Stimulated activated CD4-positive, alpha-beta T cell treated with anti-CD3 and anti-CD28 coated beads, Interleukin-2, amount 100 ng/mL, for 24 hours (primary cell): ENCODE measurements at regions not wholly inside any gene's neighbourhood (a gene's known extent, or its start where the extent isn't known, plus 50 kb on each side); places are given as distances from the start of the nearest gene placed in this dataset.

Experiments
- DNase-seq, 2 donors: peaks; one replicate each; pipeline ENCODE4 v3.0.0-alpha.2; 2020

DNA sequence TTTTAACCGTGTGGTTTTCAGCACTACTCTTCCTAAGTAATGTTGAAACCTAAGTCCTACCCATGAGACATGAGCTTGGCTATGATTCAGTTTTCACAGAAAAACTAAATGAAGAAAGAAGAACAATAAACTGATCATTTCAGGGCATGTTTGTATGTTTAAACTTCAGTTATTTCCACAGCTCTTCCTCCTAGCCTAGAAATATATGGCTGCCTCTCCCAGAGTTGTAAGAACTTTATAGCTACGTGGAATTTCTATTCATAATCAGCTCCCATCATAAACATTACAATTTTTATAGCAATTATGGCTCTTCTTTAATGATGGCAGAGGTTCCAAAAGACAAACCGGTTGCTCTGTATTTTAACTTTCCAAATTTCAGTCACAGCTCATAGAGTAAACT is 314.7 kb upstream of the ADAMTSL1 start:
- DNase-seq = no peak

DNA sequence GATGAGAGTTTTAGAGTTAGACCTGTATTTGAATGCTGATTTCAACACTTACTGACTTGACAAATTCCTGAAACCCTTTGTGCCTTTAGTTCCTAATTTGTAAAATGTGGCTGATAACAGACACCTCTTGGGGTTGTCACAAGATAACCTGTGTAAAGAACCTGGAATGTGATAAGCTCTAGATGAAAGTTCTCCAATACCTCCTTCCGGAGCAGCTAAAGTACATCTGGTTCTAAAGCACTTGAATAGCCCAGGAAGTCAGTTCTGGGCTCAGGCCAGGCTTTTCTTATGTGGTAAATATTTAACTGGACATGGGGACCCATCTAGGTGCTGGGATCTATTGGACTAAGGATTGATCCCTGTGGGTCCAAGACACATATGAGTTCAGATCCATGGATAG is 310.8 kb upstream of the ADAMTSL1 start:
- DNase-seq = no peak

DNA sequence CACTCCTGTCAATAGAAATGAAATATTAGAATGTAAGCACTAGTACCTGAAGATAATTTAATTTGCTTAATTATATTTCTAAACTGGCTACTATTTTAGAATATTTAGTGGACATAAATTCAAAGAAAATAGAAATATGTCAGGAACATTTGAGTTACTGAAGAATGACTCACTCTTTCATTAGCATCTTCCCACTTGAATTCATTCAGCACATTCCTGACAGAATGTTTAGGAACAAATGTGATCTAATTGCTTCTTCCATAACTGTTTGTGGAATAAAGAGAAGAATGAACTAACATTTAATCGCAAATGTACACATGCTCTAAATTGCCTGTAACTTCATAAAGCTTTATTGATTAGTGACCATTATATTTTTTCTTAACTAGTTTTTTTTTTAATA is 306.2 kb upstream of the ADAMTSL1 start:
- DNase-seq = no peak

DNA sequence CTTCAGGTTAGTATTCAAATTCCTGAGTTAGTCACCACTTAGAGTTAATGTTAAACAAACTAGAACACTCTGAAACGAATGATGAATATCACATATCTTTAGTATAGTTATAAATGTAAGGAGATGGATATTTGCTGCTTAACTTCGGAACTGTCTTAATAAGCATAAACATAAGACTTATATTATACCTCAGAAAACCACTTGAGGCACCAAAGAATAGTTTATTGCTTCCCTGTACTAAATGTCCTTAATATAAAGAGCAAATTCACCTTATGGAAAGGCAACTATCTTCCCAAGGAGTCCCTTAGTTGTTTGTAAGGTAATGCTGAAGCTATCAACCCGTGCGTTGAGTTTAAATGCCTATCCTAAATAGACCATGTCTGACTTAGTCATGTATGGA is 300.0 kb upstream of the ADAMTSL1 start:
- DNase-seq = no peak

DNA sequence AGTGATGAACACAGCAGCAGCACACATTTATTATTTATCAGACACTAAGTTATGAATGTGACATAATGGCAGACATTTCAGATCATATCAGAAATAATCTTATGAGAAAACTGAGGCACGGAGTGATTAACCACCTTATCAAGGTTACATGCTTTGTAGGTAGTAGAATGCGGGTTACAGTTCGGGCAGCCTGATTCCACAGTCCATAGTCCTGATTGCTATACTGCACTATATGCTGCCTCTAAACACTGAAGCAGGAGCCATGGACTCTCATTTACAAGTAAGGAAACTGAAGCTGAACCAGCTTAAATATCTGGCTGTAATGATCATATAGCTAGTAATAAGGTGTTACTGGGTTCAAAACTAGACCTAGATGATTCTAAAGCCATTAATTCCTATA is 291.3 kb upstream of the ADAMTSL1 start:
- no peak for DNase-seq

DNA sequence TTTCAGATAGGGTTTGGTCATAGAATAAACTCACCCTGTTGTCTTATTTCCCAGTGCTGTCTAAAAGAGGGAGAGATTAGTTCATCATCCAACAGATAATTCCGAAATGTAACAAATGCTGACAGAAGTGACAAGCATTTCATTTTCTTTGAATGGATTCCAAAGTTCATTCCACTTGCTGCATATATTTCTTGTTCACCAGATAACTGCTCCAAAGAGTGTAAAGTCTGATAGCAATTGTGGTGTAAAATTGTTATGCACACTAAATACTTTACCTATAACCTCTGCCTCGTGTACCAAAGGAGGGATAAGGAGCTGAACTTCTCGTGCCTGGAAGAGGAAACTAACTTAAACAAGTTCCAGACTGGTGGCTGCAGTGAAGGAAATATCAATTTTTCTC is 290.0 kb upstream of the ADAMTSL1 start:
- no peak for DNase-seq

DNA sequence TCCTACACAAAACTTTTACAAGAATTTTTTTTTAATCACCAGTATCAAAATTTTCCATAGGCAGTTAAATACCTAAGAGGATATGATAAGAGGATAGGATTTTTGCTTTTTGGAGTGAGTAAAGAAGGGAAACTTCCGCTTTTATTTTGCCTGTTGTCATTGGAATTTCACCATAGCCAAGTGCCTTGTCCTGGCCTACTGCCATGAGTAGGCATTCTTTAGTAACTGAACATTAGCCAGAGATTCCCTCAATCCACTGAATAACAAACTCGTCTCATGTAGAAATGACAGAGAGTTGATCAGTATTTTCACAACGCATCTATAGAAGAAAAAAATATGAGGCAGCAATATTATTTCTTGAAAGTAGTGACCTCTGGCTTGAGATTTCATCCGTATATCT is 289.6 kb upstream of the ADAMTSL1 start:
- no peak for DNase-seq

DNA sequence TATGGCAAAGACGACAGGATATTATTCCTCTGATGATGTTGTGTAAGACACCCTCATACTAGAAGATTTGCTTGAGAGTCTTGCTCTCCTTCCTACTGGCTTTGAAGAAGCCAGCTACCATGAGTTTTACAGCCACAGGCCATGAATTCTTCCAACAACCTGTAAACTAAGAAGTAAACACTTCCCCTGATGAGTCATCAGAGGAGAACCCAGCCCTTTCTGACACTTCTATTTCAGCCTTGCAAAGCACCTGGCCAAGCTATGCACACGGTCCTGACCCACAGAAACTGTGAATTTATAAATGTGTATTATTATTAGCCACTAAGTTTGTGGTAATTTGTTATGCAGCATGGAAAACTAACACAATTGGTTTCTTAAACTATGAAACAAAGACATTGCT is 288.8 kb upstream of the ADAMTSL1 start:
- no peak for DNase-seq

DNA sequence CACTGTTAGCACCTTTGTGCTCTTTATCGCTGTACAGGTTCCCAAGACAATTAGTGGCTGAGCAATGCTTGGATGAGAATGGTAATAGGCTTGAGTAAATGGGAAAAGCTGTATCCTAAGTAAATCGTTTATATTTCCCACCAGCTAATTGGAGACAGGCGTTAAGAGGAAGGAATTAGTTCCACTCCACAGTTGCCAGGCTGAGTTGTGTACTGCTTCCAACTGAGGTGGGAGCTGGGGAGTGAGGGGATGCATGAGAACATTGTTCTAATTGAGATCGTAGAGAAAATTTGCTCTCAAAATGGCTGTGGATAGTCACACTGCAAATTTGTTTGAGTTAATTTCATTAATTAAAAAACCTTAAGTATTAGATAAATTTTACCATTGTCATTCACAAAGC is 285.0 kb upstream of the ADAMTSL1 start:
- DNase-seq = no peak

DNA sequence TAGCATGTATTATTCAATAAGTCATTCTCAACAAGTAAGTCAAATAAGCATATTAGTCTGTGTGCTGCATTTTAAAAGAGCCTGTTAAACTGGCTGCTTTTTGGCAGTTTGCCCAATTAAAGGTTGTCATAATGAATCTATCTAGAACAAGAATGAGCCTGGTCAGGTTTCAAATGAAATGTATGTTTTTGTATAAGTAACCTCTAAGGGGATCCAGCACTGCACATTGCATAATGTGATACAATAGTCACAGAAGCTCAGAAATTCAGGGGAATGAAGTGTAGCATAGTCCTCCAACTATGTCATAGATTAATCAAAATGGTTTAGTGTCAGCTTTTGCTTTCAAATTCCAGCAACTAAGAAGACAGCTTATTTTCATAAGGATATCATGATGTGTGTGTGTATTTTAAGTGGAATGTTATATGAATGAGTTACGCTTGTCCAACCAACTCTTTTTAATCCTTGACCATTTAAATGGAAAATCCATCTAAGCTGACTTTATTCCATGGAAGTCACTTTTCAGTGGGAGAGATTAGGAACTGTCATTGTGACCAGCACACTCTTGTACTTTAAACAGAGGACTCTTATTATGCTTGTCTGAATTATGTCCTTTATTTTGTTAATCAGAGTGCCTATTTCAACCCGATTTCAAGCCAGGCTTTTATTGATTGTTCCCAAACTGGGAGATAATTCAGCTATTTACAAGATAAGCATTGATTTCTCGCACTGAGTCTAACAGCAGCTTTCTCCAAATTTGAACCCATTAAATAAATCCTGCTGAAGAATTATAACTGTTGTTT is 283.9 kb upstream of the ADAMTSL1 start:
- DNase-seq = no peak

DNA sequence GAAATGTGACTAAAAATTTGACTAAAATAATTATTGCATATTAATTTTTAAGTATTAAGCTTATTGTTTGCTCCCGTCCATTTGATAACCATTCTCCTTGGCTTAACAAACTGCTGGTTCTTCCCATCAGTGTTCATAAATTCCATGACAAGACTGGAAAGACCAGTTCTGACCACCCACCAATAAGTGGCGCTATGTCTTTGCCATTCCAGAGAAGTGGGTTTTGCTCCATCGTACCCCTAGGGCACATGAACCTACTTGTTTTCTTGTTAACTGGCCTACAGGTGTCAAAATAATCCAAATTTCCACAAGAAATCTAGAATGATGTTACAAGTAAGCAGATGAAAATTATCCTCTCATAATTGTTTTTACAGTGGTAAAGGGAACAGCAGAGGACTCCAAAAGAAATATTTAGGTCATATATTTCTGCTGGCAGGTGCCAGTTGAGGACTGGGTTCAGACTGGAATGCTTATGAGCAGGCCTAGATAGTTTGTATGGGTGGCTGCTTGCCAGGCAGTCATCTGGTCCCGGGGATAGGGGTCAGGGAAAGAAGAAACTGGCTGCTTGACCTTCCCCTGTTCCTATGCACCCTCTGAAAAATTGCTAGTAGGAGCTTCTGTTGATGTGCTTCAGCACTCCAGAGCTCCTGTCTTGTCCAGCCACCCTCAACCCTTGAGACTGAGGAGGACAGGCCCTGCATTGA is 283.1 kb upstream of the ADAMTSL1 start:
- no peak for DNase-seq

DNA sequence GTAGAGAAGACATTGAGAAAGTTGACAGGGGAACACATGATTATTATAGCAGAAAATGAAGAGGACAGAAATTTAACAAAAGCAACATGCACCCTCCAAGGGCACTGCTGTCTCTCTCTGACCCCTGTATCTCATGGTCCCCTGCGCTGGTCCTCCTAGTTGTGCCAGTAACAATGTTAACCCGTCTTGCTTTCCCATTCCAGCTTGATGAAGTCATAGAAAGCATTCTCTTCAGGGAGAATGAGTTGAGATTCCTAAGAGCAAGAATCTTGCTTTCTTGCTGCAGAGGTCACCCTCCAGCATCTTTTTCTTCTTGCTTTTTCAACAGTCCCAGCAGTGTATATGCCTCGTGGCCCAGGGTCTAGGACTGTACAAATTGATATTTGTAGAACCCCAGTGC is 279.6 kb upstream of the ADAMTSL1 start:
- DNase-seq = no peak

DNA sequence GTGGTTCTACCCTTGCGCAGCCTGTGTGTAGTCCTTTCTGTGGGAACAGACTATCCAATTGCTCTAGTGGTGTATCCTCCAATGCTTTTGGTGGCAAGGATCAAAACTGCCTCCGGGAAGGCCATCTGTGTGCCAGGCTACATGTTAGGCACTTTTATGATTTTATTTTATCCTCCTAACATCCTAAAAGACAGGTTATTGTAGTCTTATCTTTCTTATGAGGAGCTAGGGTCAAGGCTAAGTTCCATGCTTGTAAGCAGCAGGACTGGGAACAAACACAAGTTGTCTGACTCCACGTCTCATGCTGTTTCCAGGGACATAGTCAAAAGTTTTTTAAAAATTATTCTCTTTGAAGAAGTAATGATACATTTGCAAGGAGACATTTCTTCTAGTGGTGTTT is 278.7 kb upstream of the ADAMTSL1 start:
- DNase-seq = no peak

DNA sequence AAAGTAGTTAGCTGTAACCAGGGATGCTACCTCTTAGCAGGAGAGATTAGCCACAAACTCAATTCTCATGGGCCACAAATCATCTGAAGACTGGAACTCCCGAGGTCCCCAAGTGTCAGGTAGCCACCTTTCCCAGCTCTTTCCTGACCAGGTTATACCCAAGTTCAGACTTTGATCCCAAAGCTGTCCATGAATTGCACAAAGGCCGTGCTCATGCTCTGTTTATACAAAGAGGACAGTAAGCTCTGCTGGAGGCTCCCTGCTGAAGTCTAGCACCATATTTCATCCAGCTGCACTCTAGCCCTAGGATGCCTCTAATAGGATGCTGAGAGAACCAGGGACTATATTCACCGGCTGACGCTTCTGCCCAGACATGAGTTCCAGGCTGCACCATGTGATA is 271.0 kb upstream of the ADAMTSL1 start:
- no peak for DNase-seq

DNA sequence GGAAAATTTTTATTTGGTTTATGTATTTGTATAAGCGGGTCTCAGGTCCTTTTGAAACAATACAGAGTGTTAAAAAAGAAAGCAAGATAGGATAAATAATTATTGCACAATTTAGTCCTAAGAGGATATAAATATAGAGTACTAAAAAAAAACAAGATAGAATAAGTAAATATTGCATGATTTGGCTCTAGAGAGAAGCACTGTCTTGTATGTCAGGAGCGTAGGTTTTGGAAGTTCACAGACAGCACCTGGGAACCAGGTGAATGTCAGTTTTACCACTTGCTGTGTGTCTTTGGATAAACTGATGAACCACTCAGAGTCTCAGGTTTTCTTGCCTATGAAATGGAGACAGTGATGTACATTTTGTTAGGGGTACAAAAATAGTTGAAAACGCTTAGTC is 266.2 kb upstream of the ADAMTSL1 start:
- no peak for DNase-seq

DNA sequence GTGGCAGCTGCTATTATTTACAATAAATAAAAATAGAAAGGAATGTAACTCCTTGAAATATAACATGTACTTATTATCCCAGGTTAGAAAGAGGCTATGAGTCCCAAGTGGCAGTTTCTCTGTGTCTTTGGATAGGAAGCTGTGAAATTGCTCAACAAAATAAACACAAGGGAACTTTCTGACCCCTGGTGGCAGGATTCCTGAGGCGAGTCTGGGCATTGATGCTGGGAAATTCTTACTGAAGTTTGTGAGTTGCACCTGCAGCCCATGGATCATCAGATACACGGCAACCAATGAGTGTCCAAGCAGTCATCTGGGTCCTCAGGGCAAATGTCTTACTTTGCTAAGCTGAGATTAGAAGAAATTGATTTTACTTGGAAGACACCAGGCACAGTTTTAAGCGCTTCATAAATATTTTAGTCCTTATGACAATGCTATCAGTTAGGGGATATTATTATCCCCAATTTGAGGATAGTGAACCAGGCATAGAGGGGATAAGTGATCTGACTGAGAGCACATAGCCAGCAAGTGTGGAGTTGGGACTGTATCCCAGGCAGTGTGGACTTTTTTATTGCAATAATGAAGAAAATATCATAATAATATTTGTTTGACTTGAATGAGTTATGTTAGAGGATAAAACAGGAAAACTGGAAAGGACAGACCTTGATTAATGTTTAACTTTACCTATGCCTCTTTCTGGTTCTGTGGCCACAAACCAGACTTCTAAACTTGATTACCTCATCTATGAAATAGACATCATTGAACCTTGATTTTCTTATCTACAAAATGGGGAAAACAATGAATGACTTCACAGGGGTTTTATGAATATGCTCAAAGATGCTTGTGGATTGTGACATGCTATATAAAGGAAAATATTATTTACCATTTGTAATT is 265.5 kb upstream of the ADAMTSL1 start:
- DNase-seq = no peak

DNA sequence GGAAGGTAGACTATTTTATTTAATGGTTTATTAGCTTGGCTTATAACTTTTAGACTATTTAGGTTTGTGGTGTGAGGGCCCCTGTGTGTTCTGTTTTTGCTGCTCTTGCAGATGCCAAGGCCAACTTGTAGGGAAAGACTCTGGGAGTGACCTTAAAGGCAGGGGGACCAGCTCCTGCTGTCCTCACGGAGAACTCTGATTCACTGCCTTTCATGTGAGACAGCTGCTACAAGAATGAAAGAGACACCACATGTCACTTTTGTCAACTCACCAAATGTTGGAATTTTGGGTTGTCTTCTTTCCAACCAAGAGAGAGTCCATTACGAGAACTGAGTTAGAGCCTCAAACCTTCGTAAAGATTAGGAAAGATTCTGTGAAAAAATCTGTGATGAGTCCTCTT is 258.3 kb upstream of the ADAMTSL1 start:
- DNase-seq = no peak

DNA sequence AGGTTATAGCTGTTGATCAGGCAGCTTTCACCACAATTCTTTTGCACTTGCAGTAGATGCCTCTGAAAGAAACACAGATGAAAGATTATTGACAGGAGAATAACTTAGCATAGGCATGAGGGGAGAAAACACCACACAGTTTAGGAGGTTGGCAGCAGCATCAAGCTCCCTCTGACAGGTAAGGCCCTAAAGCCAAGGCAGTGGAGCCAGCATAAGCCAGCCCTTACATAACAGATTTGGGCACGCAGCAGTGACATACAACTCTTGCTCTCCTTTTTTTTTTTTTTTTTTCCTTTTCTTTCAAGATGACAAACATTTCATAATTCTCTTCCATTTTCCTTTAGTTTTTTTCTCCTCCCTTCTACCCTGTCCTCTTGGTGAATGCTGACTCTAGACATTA is 257.6 kb upstream of the ADAMTSL1 start:
- no peak for DNase-seq

DNA sequence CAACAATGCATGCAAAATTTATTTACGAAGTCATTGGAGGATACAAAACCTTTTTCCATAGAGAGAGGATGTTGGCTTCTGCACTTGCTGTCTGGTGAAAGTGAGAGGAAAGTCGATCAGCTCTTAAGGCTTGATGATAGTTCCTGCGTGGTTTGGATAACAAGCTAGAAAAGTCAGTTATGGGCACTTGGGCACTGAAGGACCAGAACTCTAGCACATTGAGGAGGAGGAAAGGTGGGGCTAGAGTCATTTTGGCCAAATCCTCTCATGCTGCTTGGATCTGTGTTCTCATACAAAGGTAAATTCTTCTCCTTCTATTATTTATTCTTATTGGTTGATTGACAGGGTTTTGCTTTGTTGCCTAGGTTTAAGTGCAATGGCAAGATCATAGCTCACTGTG is 245.9 kb upstream of the ADAMTSL1 start:
- DNase-seq = no peak

DNA sequence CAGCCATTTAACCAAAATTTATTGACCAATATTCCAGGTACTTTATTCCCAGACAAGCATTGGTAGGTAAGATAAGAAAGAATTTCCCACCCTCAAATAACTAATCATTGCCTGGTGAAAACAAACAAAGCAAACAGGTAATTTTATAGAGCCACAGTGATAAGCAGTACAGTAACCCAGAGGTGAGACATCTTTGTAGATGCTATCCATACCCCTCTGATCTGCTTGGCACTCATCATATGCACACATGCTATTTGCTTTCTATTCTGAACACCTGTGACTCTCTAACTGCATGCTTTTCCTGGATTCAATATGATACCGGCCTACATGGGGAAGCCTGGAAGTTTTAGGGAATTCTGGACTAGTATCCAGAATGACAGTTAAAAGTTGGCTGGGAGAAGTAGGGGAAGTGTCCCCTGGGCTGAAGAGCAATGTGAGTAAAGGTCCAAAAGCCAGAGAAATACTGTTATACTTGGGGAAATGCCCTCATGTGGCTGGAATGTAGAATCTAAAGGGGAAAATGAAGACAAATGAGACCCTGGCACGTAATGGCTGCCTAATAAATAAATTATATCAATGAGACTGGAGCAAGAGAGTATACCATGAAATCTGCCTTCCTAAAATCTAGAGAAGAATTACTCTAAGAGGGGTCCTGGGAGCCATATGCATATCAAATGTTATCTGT is 243.8 kb upstream of the ADAMTSL1 start:
- DNase-seq = no peak

DNA sequence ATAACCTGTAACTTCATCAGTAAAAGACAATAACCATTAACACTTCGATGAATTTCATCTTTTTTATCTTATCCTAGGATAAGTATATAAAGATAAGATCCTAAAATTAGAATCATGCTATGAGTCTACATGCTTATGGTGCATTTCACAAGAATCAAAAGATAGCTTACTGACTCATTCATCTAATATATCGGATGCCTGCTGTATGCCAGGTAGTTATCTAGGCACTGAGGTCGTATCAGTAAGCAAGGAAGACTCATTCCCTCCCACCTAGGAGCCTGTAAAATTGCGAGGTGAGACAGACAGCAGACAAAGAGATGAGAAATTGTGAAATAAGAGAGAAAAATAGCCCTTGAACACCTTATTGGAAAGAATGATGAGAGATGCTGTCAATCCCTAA is 240.6 kb upstream of the ADAMTSL1 start:
- no peak for DNase-seq

DNA sequence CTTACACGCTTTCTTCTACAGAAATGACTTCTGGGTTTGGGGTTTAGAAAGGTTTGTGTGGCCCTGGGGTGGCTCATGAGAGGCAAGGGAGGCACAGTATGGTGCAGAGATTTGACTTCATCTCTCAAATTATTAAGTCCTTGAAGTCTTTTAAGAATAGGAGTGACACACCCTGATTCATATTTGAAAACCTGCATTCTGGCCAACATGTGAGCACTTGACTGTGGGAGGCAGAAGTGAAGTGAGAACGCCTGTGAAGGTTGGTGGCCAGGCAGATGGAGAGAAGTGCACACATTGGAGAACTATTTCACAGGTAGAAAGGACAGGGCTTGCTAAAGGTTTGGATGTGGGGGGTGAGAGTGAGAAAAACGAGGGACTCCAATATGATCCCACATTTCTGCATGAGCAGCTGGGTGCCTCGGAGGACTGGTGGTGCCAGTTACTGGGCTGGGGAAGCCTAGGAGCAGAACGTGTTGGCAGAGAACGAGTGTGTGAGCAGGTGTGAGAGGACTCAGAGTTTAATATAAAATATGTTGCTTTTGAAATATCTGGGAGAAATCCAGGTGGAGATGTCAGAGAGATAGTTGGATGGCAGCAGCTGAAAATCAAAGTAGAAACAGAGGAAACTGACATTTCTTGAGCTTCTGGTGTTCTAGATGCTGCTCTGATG is 240.0 kb upstream of the ADAMTSL1 start:
- no peak for DNase-seq
